H9 (cell line): ENCODE measurements at regions not wholly inside any gene's neighbourhood (a gene's known extent, or its start where the extent isn't known, plus 50 kb on each side); places are given as distances from the start of the nearest gene placed in this dataset.
A peak's percentile ranks its signal among the peaks of the same experiment; 100 is the strongest.

Source experiments
- DNase-seq: peaks from one replicate; pipeline ENCODE4 v3.0.0-alpha.2; 2017
- H2AFZ ChIP-seq: one replicate; pipeline ENCODE4 v1.6.1; 2013; ENCODE audit warnings: mild to moderate bottlenecking, low read length, control low read depth, moderate library complexity
- H2AK5ac ChIP-seq: 2 replicates; pipeline ENCODE4 v1.6.1; 2013; ENCODE audit warnings: low read length, control low read depth, mixed read lengths; ENCODE audit not compliant: insufficient read length
- H2BK120ac ChIP-seq: one replicate; pipeline ENCODE4 v1.6.1; 2013; ENCODE audit warnings: low read depth, mild to moderate bottlenecking, low read length, control low read depth, inconsistent platforms; ENCODE audit not compliant: poor library complexity, severe bottlenecking
- H2BK12ac ChIP-seq: 2 replicates; pipeline ENCODE4 v1.6.1; 2013; ENCODE audit warnings: low read length, control low read depth, mixed read lengths, low read depth; ENCODE audit not compliant: insufficient read length
- H2BK15ac ChIP-seq: 2 replicates; pipeline ENCODE4 v1.6.1; 2013; ENCODE audit warnings: low read depth, low read length, control low read depth
- H2BK20ac ChIP-seq: one replicate; pipeline ENCODE4 v1.6.1; 2013; ENCODE audit warnings: low read depth, mild to moderate bottlenecking, low read length, control low read depth, inconsistent platforms; ENCODE audit not compliant: poor library complexity, severe bottlenecking
- H2BK5ac ChIP-seq: 2 replicates; pipeline ENCODE4 v1.6.1; 2013; ENCODE audit warnings: low read length, control low read depth, mixed read lengths; ENCODE audit not compliant: insufficient read length
- H3K14ac ChIP-seq: 2 replicates; pipeline ENCODE4 v1.6.1; 2013; ENCODE audit warnings: low read length, control low read depth; ENCODE audit not compliant: insufficient read depth
- H3K18ac ChIP-seq: 2 replicates; pipeline ENCODE4 v1.6.1; 2013; ENCODE audit warnings: low read depth, mild to moderate bottlenecking, mixed read lengths, low read length, control low read depth; ENCODE audit not compliant: insufficient read length
- H3K23ac ChIP-seq: 2 replicates; pipeline ENCODE4 v1.6.1; 2013; ENCODE audit warnings: low read length, control low read depth, mixed read lengths, low read depth; ENCODE audit not compliant: insufficient read length
- H3K23me2 ChIP-seq: 2 replicates; pipeline ENCODE4 v1.6.1; 2013; ENCODE audit warnings: low read depth, mild to moderate bottlenecking, mixed read lengths, low read length, control low read depth; ENCODE audit not compliant: insufficient read length, poor library complexity, severe bottlenecking
- H3K27ac ChIP-seq: 2 replicates; pipeline ENCODE4 v1.5.1; 2013; ENCODE audit warnings: low read length, control low read depth, mixed read lengths, low read depth; ENCODE audit not compliant: insufficient read length
- H3K27me3 ChIP-seq: 2 replicates; pipeline ENCODE4 v1.6.1; 2013; ENCODE audit warnings: low read length, control low read depth, inconsistent platforms; ENCODE audit not compliant: insufficient read depth
- H3K4ac ChIP-seq: 2 replicates; pipeline ENCODE4 v1.6.1; 2013; ENCODE audit warnings: low read depth, mild to moderate bottlenecking, control low read depth, inconsistent platforms, low read length, moderate library complexity
- H3K4me1 ChIP-seq: 2 replicates; pipeline ENCODE4 v1.6.1; 2013; ENCODE audit warnings: low read length, control low read depth, inconsistent platforms; ENCODE audit not compliant: insufficient read depth
- H3K4me2 ChIP-seq: 2 replicates; pipeline ENCODE4 v1.6.1; 2013; ENCODE audit warnings: low read length, control low read depth, mixed read lengths; ENCODE audit not compliant: insufficient read length, insufficient read depth
- H3K56ac ChIP-seq: 2 replicates; pipeline ENCODE4 v1.6.1; 2013; ENCODE audit warnings: low read depth, mild to moderate bottlenecking, mixed read lengths, low read length, control low read depth; ENCODE audit not compliant: insufficient read length
- H3K79me1 ChIP-seq: 2 replicates; pipeline ENCODE4 v1.6.1; 2013; ENCODE audit warnings: low read depth, mild to moderate bottlenecking, moderate library complexity, low read length, control low read depth, inconsistent platforms; ENCODE audit not compliant: insufficient read depth, poor library complexity, severe bottlenecking
- H3K79me2 ChIP-seq: 2 replicates; pipeline ENCODE4 v1.6.1; 2013; ENCODE audit warnings: low read length, control low read depth, inconsistent platforms; ENCODE audit not compliant: insufficient read depth
- H3K9ac ChIP-seq: 2 replicates; pipeline ENCODE4 v1.6.1; 2013; ENCODE audit warnings: low read length, control low read depth, mixed read lengths; ENCODE audit not compliant: insufficient read length; ENCODE audit errors: extremely low read depth
- H3K9me3 ChIP-seq: one replicate; pipeline ENCODE4 v1.6.1; 2013; ENCODE audit warnings: low read depth, low read length, inconsistent platforms; ENCODE audit not compliant: control insufficient read depth
- H3T11ph ChIP-seq: one replicate; pipeline ENCODE4 v1.6.1; 2013; ENCODE audit warnings: mild to moderate bottlenecking, low read length, control low read depth, inconsistent platforms
- H4K20me1 ChIP-seq: one replicate; pipeline ENCODE4 v1.6.1; 2013; ENCODE audit not compliant: control insufficient read depth, insufficient read length, insufficient read depth
- H4K5ac ChIP-seq: 2 replicates; pipeline ENCODE4 v1.6.1; 2013; ENCODE audit warnings: low read depth, mild to moderate bottlenecking, mixed read lengths, low read length, control low read depth; ENCODE audit not compliant: insufficient read length
- H4K8ac ChIP-seq: replicated peaks from 2 replicates; pipeline ENCODE4 v1.6.1; 2013; ENCODE audit warnings: low read length, control low read depth, mixed read lengths, low read depth; ENCODE audit not compliant: insufficient read length
- H4K91ac ChIP-seq: 2 replicates; pipeline ENCODE4 v1.6.1; 2013; ENCODE audit warnings: low read depth, mild to moderate bottlenecking, moderate library complexity, mixed read lengths, low read length, control low read depth; ENCODE audit not compliant: insufficient read length
- H3K27ac Mint-ChIP-seq, 3 experiments: 2 replicates in 2 of 3; 3 replicates in 1 of 3; pipeline ENCODE4 v1.8.0; 2020 to 2021; ENCODE audit warnings: mixed read lengths in 3 of 3, mild to moderate bottlenecking in 1 of 3, moderate library complexity in 1 of 3
- H3K27me3 Mint-ChIP-seq: 2 replicates; pipeline ENCODE4 v1.8.0; 2021; ENCODE audit warnings: low read depth, mild to moderate bottlenecking, moderate library complexity, mixed read lengths
- H3K36me3 Mint-ChIP-seq, 3 experiments: 2 replicates in 2 of 3; 3 replicates in 1 of 3; pipeline ENCODE4 v1.8.0; 2020 to 2021; ENCODE audit warnings: low read depth in 3 of 3, mixed read lengths in 3 of 3; ENCODE audit not compliant: insufficient read depth in 1 of 3
- H3K4me1 Mint-ChIP-seq, 2 experiments: 2 replicates each; pipeline ENCODE4 v1.8.0; 2020; ENCODE audit warnings: mixed read lengths in 2 of 2
- H3K4me3 Mint-ChIP-seq, 2 experiments: 2 replicates in 1 of 2; 3 replicates in 1 of 2; pipeline ENCODE4 v1.8.0; 2020 to 2021; ENCODE audit warnings: mild to moderate bottlenecking in 2 of 2, mixed read lengths in 2 of 2, moderate library complexity in 1 of 2
- H3K9me3 Mint-ChIP-seq, 2 experiments: 2 replicates in 1 of 2; 3 replicates in 1 of 2; pipeline ENCODE4 v1.8.0; 2020; ENCODE audit warnings: mild to moderate bottlenecking in 2 of 2, mixed read lengths in 2 of 2, moderate library complexity in 1 of 2
- CTCF ChIP-seq: fragments of 200-600 bp; sonication (generic); conservative IDR thresholded peaks from 3 replicates; pipeline ENCODE4 v1.8.0; 2021; ENCODE audit warnings: antibody characterized with exemption, mild to moderate bottlenecking
- WGBS: extraction: QIAGEN DNeasy Blood & Tissue Kit; methylation state at CpG from one replicate; pipeline ENCODE4 v1.1.7; 2013; ENCODE audit warnings: missing lambda C conversion rate, low lambda C conversion rate, mixed read lengths; ENCODE audit not compliant: insufficient read length; ENCODE audit errors: extremely low coverage; 5-methylcytosine and 5-hydroxymethylcytosine counted together

- no peak overlapping the region for H2AFZ ChIP-seq
Measured at GRCh38 chr2:41234093-41234492, 782.2 kb upstream of the SLC8A1 start.

More at GRCh38 chr2:41234093-41234492, 782.2 kb upstream of the SLC8A1 start:
- no peak overlapping the region for H3T11ph ChIP-seq
- H3K9me3 ChIP-seq = no peaks in the 10 kb centered on the region
- H3K14ac ChIP-seq = no peak overlapping the region
- DNase-seq = no peak
- H3K23me2 ChIP-seq = no peaks in the 10 kb centered on the region
- peaks cover 7 to 8% of the 10 kb centered on the region in 2 experiments; a peak in 4 of 5 replicates for H3K9me3 Mint-ChIP-seq
- H3K9ac ChIP-seq = no peak overlapping the region
- H3K79me2 ChIP-seq = no peaks in the 10 kb centered on the region
- H3K4ac ChIP-seq = no peak overlapping the region
- 0 out of 2 replicates have a peak, but pooled peaks cover 3% of the 10 kb centered on the region for H3K4me1 ChIP-seq
- no peak overlapping the region for H2BK5ac ChIP-seq
- no peak overlapping the region for H3K23ac ChIP-seq
- no peak overlapping the region for H2BK12ac ChIP-seq
- H3K27me3 ChIP-seq = no peaks in the 10 kb centered on the region
- no peak overlapping the region for H4K91ac ChIP-seq
- H3K27ac Mint-ChIP-seq = peak overlapping the region; percentile 34 to 88 (median 83); a peak in 5 of 7 replicates
- no peaks in the 10 kb centered on the region for H3K27me3 Mint-ChIP-seq
- no peak overlapping the region for H3K56ac ChIP-seq
- no peak overlapping the region for H4K5ac ChIP-seq
- H3K27ac ChIP-seq = no peak overlapping the region
- no peak for TF ChIP-seq CTCF
- H3K18ac ChIP-seq = no peak overlapping the region
- no peaks in the 10 kb centered on the region for H4K20me1 ChIP-seq
- H2BK15ac ChIP-seq = no peak overlapping the region
- H4K8ac ChIP-seq = no peak overlapping the region
- H2AK5ac ChIP-seq = no peak overlapping the region
- H3K4me3 Mint-ChIP-seq = no peak overlapping the region
- H2BK20ac ChIP-seq = no peak overlapping the region
- no peak overlapping the region for H2BK120ac ChIP-seq
- no CpG with 5 or more reads among the region's 1 CpG for WGBS
- H3K79me1 ChIP-seq = no peaks in the 10 kb centered on the region
- peaks cover 16% of the 10 kb centered on the region in 2 experiments for H3K4me1 Mint-ChIP-seq
- H3K4me2 ChIP-seq = no peak overlapping the region
- peaks cover 0 to 9% (median 0%) of the 10 kb centered on the region in 3 experiments; a peak in 3 of 7 replicates for H3K36me3 Mint-ChIP-seq
